ENCODE measurements at regions not wholly inside any gene's neighbourhood (a gene's known extent, or its start where the extent isn't known, plus 50 kb on each side); places are given as distances from the start of the nearest gene placed in this dataset.

DNA sequence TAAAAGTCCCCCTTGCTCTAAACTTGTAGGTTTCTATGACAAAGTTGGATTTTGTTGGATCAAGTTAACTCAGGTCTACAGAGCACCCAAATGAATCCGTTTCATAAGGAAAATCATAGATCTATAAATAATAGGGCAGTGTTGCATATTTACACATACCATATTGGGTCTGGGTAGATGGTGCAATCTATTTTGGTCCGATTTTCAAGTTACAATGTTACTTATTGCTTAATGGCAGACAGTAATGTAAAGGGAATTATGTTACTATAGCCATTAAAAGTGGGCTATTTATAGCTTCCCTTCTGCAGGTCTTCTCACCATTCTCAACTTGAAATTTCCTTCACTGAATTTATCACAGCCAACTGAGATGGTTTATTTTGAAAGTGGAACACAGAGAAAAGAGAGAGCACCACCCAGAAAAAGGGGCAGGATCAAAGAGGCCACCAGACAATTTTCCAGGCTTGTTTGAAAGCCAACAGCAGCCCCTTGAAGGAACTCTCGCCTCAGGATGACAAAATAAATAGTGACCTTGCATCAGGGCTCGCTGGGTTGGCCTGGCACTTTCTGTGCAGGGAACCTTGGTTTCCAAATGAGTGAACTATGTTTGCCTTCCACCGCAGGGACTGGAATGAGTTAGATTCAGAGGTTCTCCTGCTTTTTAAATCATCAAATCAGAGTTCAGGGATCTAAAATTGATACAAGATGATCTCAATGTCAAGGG is 260.2 kb upstream of the HES1 start:
- Histone ChIP-seq H3K4me1 (ENCODE audit: control insufficient read depth in 1 of 2, insufficient read depth in 2 of 2, low read length in 2 of 2) (peaks cover 42 to 78% of the 10 kb centered on the region in 2 experiments), H3K36me3 (ENCODE audit: control insufficient read depth in 1 of 2, insufficient read depth in 2 of 2, low read length in 2 of 2) (no peaks in the 10 kb centered on the region), H3K27ac (ENCODE audit: low read depth, low read length) (no peak overlapping the region), H2AFZ (ENCODE audit: low read depth, low read length, poor library complexity, severe bottlenecking) (peak overlapping the region; percentile 40), H3K9me2 (ENCODE audit: insufficient read depth) (no peaks in the 10 kb centered on the region), H3K79me2 (ENCODE audit: insufficient read depth, low read length) (no peaks in the 10 kb centered on the region), H3K4me2 (ENCODE audit: low read length) (no peak overlapping the region), H3K4me3 (replicated peaks in 1 of 2; ENCODE audit: low read depth in 1 of 2, low read length in 2 of 2) (no peak overlapping the region), H3K9me3 (ENCODE audit: control insufficient read depth in 1 of 2, insufficient read depth in 1 of 2, low read depth in 1 of 2, low read length in 2 of 2) (no peaks in the 10 kb centered on the region), H3K9ac (ENCODE audit: low read length) (no peak overlapping the region), H4K20me1 (ENCODE audit: insufficient read depth) (no peaks in the 10 kb centered on the region), H3K27me3 (ENCODE audit: insufficient read depth, low read length) (peaks cover 7% of the 10 kb centered on the region; the same call in 1 of the 2 replicates)
- intact Hi-C loops (cut with micrococcal nuclease), result no loop called here
- DNase-seq (ENCODE audit: low read depth, low spot score) (no peak), ATAC-seq (no peak)
- TF ChIP-seq CBX3 (IDR thresholded peaks at IDR 0.05; ENCODE audit: low read depth) (no peak), ZFX (IDR thresholded peaks at IDR 0.05) (no peak), EGR1 (IDR thresholded peaks at IDR 0.05; ENCODE audit: low read depth) (no peak), SRF (IDR thresholded peaks at IDR 0.05; ENCODE audit: low read depth) (no peak), TCF7L2 (IDR thresholded peaks at IDR 0.05; ENCODE audit: borderline replicate concordance, extremely low read depth, insufficient read depth, insufficient read length) (no peak), EZH2 (IDR thresholded peaks at IDR 0.05) (no peak), ELF1 (IDR thresholded peaks at IDR 0.05; ENCODE audit: borderline replicate concordance, low read depth) (no peak), RAD21 (IDR thresholded peaks at IDR 0.05; ENCODE audit: low read depth) (no peak), JUND (IDR thresholded peaks at IDR 0.05) (no peak)
- TF ChIP-seq, protein P1, sequence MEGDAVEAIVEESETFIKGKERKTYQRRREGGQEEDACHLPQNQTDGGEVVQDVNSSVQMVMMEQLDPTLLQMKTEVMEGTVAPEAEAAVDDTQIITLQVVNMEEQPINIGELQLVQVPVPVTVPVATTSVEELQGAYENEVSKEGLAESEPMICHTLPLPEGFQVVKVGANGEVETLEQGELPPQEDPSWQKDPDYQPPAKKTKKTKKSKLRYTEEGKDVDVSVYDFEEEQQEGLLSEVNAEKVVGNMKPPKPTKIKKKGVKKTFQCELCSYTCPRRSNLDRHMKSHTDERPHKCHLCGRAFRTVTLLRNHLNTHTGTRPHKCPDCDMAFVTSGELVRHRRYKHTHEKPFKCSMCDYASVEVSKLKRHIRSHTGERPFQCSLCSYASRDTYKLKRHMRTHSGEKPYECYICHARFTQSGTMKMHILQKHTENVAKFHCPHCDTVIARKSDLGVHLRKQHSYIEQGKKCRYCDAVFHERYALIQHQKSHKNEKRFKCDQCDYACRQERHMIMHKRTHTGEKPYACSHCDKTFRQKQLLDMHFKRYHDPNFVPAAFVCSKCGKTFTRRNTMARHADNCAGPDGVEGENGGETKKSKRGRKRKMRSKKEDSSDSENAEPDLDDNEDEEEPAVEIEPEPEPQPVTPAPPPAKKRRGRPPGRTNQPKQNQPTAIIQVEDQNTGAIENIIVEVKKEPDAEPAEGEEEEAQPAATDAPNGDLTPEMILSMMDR (IDR thresholded peaks at IDR 0.05 in 2 of 3, conservative IDR thresholded peaks at IDR 0.05 in 1 of 3; ENCODE audit: borderline replicate concordance in 1 of 3, insufficient read depth in 1 of 3, low read depth in 2 of 3, low read length in 2 of 3), result no peak
- ChIA-PET CTCF (no interaction called here), RAD21 (ENCODE audit: low non-redundant PET in 1 of 2, low total read pairs in 2 of 2, uncharacterized antibody in 2 of 2, unreplicated experiment in 2 of 2) (no interaction called here), POLR2A (no interaction called here)
- no TSS peak for BruUV-seq (replicated peaks)
